Hepatocyte (in vitro differentiated cells): ENCODE measurements at regions not wholly inside any gene's neighbourhood (a gene's known extent, or its start where the extent isn't known, plus 50 kb on each side); places are given as distances from the start of the nearest gene placed in this dataset. TPM values are rescaled to one million over a fixed set of nuclear protein-coding genes. Genes with fewer than 3 reads are reported as not detected.

Experiments used
- DNase-seq: peaks from one replicate; pipeline ENCODE4 v3.0.0-alpha.2; 2016; ENCODE audit warnings: low spot score
- H2AFZ ChIP-seq: fragments of 200-600 bp; sonication (generic); 2 replicates; pipeline ENCODE4 v1.6.0; 2016; ENCODE audit warnings: antibody characterized with exemption, mild to moderate bottlenecking
- H3K27ac ChIP-seq: fragments of 200-600 bp; sonication (generic); 2 replicates; pipeline ENCODE4 v1.5.1; 2016; ENCODE audit warnings: mild to moderate bottlenecking
- H3K27me3 ChIP-seq: fragments of 200-600 bp; sonication (generic); 2 replicates; pipeline ENCODE4 v1.6.1; 2016
- H3K36me3 ChIP-seq: fragments of 200-600 bp; sonication (generic); replicated peaks from 2 replicates; pipeline ENCODE4 v1.5.1; 2016; ENCODE audit warnings: low read depth; ENCODE audit not compliant: insufficient read depth
- H3K4me1 ChIP-seq: fragments of 200-600 bp; sonication (generic); 2 replicates; pipeline ENCODE4 v1.5.1; 2016; ENCODE audit warnings: mild to moderate bottlenecking, moderate library complexity; ENCODE audit not compliant: insufficient read depth
- H3K4me2 ChIP-seq: fragments of 200-600 bp; sonication (generic); 2 replicates; pipeline ENCODE4 v1.6.0; 2016
- H3K4me3 ChIP-seq: fragments of 200-600 bp; sonication (generic); 2 replicates; pipeline ENCODE4 v1.5.1; 2016; ENCODE audit warnings: mild to moderate bottlenecking
- H3K79me2 ChIP-seq: fragments of 200-600 bp; sonication (generic); 2 replicates; pipeline ENCODE4 v1.6.0; 2017; ENCODE audit warnings: mild to moderate bottlenecking
- H3K9me2 ChIP-seq: fragments of 200-600 bp; sonication (generic); replicated peaks from 2 replicates; pipeline ENCODE4 v1.6.0; 2017; ENCODE audit warnings: mild to moderate bottlenecking; ENCODE audit not compliant: insufficient read depth
- H3K9me3 ChIP-seq: fragments of 200-600 bp; sonication (generic); 2 replicates; pipeline ENCODE4 v1.5.1; 2016; ENCODE audit warnings: low read depth, mild to moderate bottlenecking
- H4K20me1 ChIP-seq: fragments of 200-600 bp; sonication (generic); 2 replicates; pipeline ENCODE4 v1.6.0; 2016; ENCODE audit warnings: mild to moderate bottlenecking; ENCODE audit not compliant: insufficient read depth, poor library complexity, severe bottlenecking
- CTCF ChIP-seq: fragments of 200-600 bp; sonication (generic); IDR thresholded peaks from 2 replicates; pipeline ENCODE4 v1.5.1; 2016; ENCODE audit warnings: antibody characterized with exemption, mild to moderate bottlenecking; ENCODE audit not compliant: poor library complexity
- EZH2 ChIP-seq: fragments of 200-600 bp; sonication (generic); IDR thresholded peaks from 2 replicates; pipeline ENCODE4 v1.6.1; 2016; ENCODE audit warnings: antibody characterized with exemption, mild to moderate bottlenecking, borderline replicate concordance
- EZH2phosphoT487 ChIP-seq: fragments of 200-600 bp; sonication (generic); IDR thresholded peaks from one replicate; pipeline ENCODE4 v1.6.1; 2018; ENCODE audit warnings: antibody characterized with exemption, mild to moderate bottlenecking, low read depth, moderate library complexity; ENCODE audit not compliant: unreplicated experiment, severe bottlenecking
- WGBS: methylation state at CpG from one replicate; pipeline ENCODE4 v1.1.6; 2016; ENCODE audit warnings: low lambda C conversion rate; ENCODE audit errors: missing lambda C conversion rate; 5-methylcytosine and 5-hydroxymethylcytosine counted together
- small RNA-seq: library from RNA; depleted of rRNA; stranded (forward); fragments of <200 nt; gene quantifications from one replicate; pipeline ENCODE3, GENCODE V24; 2014

- 90% methylated on average over 5 of the region's 5 CpGs for WGBS
- H4K20me1 ChIP-seq = no peaks in the 10 kb centered on the region
- no peaks in the 10 kb centered on the region for H3K9me3 ChIP-seq
- TF ChIP-seq CTCF (no peak), EZH2phosphoT487 (no peak), EZH2 (no peak)
- no peak for DNase-seq
- H3K4me3 ChIP-seq = no peak overlapping the region
- no peak overlapping the region for H2AFZ ChIP-seq
- H3K9me2 ChIP-seq = no peaks in the 10 kb centered on the region
- no peaks in the 10 kb centered on the region for H3K4me1 ChIP-seq
- H3K79me2 ChIP-seq = no peaks in the 10 kb centered on the region
- H3K4me2 ChIP-seq = no peak overlapping the region
- no peaks in the 10 kb centered on the region for H3K27me3 ChIP-seq
- no peaks in the 10 kb centered on the region for H3K36me3 ChIP-seq
- H3K27ac ChIP-seq = no peak overlapping the region
These were observed 50.0 kb upstream of the ZNF648 start for GRCh38 chr1:182111496-182111895.

Small RNAs in the stretch of these regions (small RNA-seq; reads per million reads assigned to genes)
- not detected for gene RNU6-152P
